ENCODE measurements at regions not wholly inside any gene's neighbourhood (a gene's known extent, or its start where the extent isn't known, plus 50 kb on each side); places are given as distances from the start of the nearest gene placed in this dataset.
"Not testable (repeated sequence)": the region's sequence is repeated elsewhere in the genome, so short reads cannot be mapped to it uniquely, and the experiment has no call there.

DNA sequence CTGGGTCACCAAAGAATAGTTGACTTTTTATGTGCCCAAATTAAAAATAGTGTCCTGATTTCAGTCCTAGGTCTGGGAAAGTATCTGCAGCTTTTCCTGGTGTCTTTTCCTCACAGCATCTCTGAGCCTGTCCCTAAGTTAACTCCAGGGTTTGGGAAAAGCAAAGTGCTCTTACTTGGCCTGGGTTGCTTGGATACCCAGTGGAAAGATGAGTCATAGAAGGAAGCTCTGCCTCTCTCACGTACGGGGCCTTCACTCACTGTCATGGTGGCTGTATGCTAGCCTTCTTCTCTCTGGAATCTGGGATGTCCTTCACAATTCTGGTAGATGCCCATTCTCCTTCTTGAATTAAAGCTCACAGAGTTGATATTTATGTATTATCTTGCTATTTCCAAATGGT is 607.3 kb downstream of the ANKRD50 start:
- no peak for DNase-seq (ENCODE audit: low spot score)

- no peak for DNase-seq (ENCODE audit: low spot score)
Observed at GRCh38 chr4:124111411-124111810, 601.1 kb downstream of the ANKRD50 start.

GRCh38 chr4:124111922-124112321 is 600.6 kb downstream of the ANKRD50 start:
- DNase-seq (ENCODE audit: low spot score), result no peak

DNA sequence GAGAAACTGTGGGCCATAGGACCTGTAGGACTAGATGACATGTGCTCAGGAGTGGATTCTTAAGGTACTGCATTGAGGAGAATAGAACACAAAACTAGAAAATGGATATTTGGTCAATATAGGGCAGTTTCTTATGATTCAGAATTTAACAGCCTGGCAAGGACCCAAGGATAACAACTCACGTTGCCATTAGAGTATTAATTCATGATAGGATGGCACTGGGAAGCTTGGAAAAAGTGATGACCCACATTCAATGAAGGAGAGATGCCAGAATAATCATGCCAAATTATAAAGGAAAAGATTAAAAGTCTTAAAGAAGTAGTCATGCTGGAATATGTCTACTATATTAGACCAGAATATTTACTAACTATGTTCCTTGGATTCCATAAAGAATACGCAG is 594.5 kb downstream of the ANKRD50 start:
- no peak for DNase-seq (ENCODE audit: low spot score)

DNA sequence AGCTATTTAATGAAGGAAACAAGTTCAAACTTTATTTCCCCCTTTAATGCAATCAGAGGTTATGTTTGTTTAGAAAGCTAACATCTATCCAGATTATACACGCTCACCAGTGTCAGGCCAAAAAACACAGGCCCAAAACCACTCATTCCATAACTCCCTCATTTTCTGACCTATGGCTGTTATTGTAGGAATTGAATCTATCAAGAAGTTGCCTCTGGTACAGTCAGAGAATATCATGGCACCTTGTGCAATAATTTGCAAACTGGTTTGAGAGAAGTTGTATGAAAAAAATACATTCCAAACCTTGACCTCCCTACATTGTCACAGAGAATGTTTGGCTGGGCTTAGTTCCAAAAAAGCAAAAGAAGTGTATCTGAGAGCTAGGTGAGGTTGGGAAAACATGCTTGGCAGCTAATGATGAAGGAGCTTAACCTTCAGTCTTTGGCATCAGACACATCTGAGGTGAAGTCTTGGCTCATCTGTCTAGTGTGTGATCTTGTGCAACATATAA is 591.0 kb downstream of the ANKRD50 start:
- no peak for DNase-seq (ENCODE audit: low spot score)

DNA sequence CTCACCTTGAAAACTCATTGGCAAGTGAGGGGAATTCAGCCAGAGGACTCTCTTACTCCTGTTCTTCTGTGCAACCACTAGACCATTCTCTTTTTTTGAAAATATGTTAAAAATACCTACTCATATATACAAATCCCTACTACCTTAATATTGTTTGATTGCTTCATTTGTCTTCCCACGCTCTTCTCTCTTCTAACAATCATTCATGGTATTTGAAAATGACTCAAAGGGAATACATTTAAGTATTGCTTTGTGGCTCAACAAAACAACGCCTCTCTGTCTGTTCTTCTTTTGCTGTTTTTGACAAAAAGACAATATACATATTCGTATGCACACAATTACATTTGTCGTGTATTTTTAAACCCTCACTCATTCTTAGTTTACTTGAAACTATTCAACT is 589.4 kb downstream of the ANKRD50 start:
- DNase-seq (ENCODE audit: low spot score), result no peak

DNA sequence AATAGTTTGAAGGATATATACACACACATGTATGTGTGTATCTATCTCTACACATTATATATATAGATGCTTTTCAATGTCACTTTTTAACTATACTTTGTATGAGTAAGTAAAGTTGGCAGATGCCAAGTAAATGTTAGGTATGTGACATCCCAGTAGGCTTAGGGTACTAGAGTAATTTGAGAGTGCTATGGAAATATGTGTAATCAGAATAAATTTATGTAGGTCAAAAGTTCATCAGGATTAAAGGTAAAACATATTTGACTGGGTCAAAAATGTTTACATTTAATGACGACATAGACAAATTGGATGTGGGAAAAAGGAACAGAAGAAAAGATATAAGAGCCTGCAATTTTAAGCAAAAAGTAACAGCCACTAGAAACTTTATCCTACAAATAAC is 588.8 kb downstream of the ANKRD50 start:
- no peak for DNase-seq (ENCODE audit: low spot score)

DNA sequence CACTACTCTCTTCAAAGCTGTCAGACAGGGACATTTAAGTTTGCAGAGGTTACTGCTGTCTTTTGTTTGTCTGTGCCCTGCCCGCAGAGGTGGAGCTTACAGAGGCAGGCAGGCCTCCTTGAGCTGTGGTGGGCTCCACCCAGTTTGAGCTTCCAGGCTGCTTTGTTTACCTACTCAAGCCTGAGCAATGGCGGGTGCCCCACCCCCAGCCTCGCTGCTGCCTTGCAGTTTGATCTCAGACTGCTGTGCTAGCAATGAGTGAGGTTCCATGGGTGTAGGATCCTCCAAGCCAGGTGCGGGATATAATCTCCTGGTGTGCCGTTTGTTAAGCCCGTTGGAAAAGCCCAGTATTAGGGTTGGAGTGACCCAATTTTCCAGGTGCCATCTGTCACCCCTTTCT is 581.2 kb downstream of the ANKRD50 start:
- DNase-seq (ENCODE audit: low spot score), result not testable (repeated sequence)

DNA sequence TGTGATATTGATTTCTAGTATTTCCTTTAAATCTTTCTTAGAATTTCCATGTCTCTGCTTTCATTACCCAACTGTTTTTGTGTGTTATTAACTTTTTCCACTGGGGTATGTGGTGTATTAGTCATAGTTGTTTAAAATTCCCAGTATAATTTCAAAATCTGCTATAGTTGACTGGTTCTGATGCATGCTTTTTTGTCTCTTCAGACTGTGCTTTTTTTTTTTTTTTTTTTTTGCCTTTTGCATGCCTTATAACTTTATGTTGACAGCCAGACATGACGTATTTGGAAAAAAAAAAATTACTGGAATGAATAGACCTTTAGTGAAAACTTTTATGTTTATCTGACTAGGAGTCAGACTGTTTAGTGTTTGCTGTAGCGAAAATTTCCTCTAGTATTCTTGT is 580.4 kb downstream of the ANKRD50 start:
- no peak for DNase-seq (ENCODE audit: low spot score)

- no peak for DNase-seq (ENCODE audit: low spot score)
Observed at GRCh38 chr4:124133753-124134152, 578.8 kb downstream of the ANKRD50 start.

- no peak for DNase-seq (ENCODE audit: low spot score)
Observed at GRCh38 chr4:124135409-124135813, 577.1 kb downstream of the ANKRD50 start.

DNA sequence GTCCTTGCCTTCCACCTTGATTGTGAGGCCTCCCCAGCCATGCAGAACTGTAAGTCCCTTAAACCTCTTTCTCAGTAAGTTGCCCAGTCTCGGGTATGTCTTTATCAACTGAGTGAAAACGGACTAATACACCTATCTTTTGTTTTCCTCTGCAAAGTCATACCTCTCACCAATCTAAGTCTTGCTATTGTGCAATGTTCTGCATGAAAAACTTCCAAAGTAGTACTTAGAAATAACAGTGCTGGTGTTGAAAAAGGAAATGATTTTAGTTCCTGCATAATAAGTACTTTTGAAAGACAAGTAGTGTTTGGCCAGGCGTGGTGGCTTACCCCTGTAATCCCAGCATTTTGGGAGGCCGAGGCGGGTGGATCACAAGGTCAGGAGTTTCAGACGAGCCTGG is 573.5 kb downstream of the ANKRD50 start:
- no peak for DNase-seq (ENCODE audit: low spot score)

DNA sequence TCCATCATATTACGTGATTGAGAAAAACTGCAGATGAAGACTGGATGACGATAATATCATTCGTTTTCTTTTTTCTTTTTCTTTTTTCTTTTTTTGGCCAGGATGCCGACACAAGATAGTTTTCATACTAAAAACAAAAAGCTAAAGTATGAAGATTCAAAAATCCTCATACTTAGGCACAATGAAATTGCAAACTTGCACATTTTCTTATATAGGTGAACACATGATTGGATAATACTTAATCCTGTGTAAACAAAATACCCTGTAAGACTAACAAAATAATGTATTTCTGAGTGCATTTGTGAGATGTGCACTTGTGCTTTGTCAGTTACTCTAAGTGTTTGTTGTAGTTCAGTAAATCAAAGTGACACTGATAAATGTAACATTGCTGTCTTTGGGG is 568.9 kb downstream of the ANKRD50 start:
- DNase-seq (ENCODE audit: low spot score), result no peak

DNA sequence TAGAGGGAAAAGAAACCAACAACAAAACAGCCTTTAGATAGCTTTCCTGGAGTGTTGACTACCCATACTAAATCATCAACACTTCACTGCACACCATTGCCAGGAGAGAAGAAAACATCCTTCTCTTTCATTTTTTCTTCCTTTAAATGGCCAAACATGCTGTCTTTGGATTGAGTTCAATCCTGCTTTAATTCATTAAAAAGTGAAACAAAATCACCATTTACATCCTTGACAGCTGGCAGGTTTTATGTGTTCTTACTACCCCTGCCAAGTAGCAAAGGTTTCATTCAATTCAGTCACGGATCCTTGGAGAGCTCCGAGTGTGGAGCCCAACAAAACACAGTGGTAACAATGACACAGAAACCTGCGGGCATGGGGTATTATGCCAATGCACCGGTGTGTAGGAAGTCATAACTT is 568.3 kb downstream of the ANKRD50 start:
- no peak for DNase-seq (ENCODE audit: low spot score)

- DNase-seq (ENCODE audit: low spot score), result no peak
Observed at GRCh38 chr4:124146068-124146467, 566.5 kb downstream of the ANKRD50 start.

GRCh38 chr4:124151031-124151430 is 561.5 kb downstream of the ANKRD50 start:
- DNase-seq (ENCODE audit: low spot score), result no peak

GRCh38 chr4:124152132-124152531 is 560.4 kb downstream of the ANKRD50 start:
- no peak for DNase-seq (ENCODE audit: low spot score)

- DNase-seq (ENCODE audit: low spot score), result no peak
Observed at GRCh38 chr4:124155239-124155638, 557.3 kb downstream of the ANKRD50 start.

- DNase-seq (ENCODE audit: low spot score), result no peak
Observed at GRCh38 chr4:124157396-124158083, 555.0 kb downstream of the ANKRD50 start.

- DNase-seq (ENCODE audit: low spot score), result no peak
Observed at GRCh38 chr4:124163401-124163800, 549.1 kb downstream of the ANKRD50 start.

- DNase-seq (ENCODE audit: low spot score), result no peak
Observed at GRCh38 chr4:124167602-124168001, 544.9 kb downstream of the ANKRD50 start.

DNA sequence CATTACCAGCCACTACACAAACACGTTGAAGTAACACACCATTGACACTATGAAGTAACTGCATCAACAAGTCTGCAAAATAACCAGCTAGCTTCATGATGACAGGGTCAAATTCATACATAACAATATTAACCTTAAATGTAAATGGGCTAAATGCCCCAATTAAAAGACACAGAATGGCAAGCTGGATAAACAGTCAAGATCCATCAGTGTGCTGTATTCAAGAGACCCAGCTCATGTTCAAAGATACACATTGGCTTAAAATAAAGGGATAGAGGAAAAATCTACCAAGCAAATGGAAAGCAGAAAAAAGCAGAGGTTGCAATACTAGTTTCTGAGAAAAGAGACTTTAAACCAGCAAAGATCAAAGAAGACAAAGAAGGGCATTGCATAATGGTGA is 543.0 kb downstream of the ANKRD50 start:
- not testable (repeated sequence) for DNase-seq (ENCODE audit: low spot score)

DNA sequence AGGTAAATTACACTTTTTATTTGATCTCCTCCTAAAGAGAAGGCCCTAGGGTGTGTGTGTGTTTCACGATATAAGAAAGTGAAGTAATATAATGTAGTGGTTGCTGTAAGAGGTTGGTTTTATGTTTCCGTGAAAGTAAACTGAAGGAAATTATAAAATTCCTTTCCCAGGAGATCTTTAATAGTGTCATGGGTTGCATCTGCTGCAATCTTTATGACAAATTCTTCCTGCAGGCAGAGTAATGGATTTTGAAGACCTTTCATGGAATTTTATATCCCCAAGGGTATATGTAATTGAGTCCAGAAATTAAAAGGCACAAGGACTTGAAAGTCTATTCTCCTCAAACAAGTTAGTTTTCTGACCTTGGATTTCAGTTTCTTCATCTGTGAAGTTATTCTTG is 538.6 kb downstream of the ANKRD50 start:
- DNase-seq (ENCODE audit: low spot score), result no peak

All from CD4-positive, alpha-beta T cell treated with Interleukin-15 for 4 hours (primary cell).